ENCODE measurements at regions not wholly inside any gene's neighbourhood (a gene's known extent, or its start where the extent isn't known, plus 50 kb on each side); places are given as distances from the start of the nearest gene placed in this dataset.

- DNase-seq (ENCODE audit: low read depth in 1 of 2, low spot score in 1 of 2), result no peak
Observed at GRCh38 chr16:5837007-5837670, 739.5 kb upstream of the EEF2KMT start.

GRCh38 chr16:5835876-5836275 lies 738.3 kb upstream of the EEF2KMT start:
- no peak for DNase-seq (ENCODE audit: low read depth in 1 of 2, low spot score in 1 of 2)

GRCh38 chr16:5826332-5826731 lies 728.7 kb upstream of the EEF2KMT start:
- DNase-seq (ENCODE audit: low read depth in 1 of 2, low spot score in 1 of 2), result no peak

GRCh38 chr16:5820472-5820871 lies 722.9 kb upstream of the EEF2KMT start:
- no peak for DNase-seq (ENCODE audit: low read depth in 1 of 2, low spot score in 1 of 2)

- no peak for DNase-seq (ENCODE audit: low read depth in 1 of 2, low spot score in 1 of 2)
Observed at GRCh38 chr16:5815570-5816237, 718.1 kb upstream of the EEF2KMT start.

- no peak for DNase-seq (ENCODE audit: low read depth in 1 of 2, low spot score in 1 of 2)
Observed at GRCh38 chr16:5801396-5801795, 703.8 kb upstream of the EEF2KMT start.

GRCh38 chr16:5793556-5793955 lies 696.0 kb upstream of the EEF2KMT start:
- DNase-seq (ENCODE audit: low read depth in 1 of 2, low spot score in 1 of 2), result no peak

GRCh38 chr16:5791011-5791657 lies 693.5 kb upstream of the EEF2KMT start:
- no peak for DNase-seq (ENCODE audit: low read depth in 1 of 2, low spot score in 1 of 2)

- no peak for DNase-seq (ENCODE audit: low read depth in 1 of 2, low spot score in 1 of 2)
Observed at GRCh38 chr16:5790512-5790911, 692.9 kb upstream of the EEF2KMT start.

GRCh38 chr16:5789033-5789432 lies 691.4 kb upstream of the EEF2KMT start:
- DNase-seq (ENCODE audit: low read depth in 1 of 2, low spot score in 1 of 2), result no peak

GRCh38 chr16:5781436-5781835 lies 683.8 kb upstream of the EEF2KMT start:
- no peak for DNase-seq (ENCODE audit: low read depth in 1 of 2, low spot score in 1 of 2)

GRCh38 chr16:5776876-5777275 lies 679.3 kb upstream of the EEF2KMT start:
- no peak for DNase-seq (ENCODE audit: low read depth in 1 of 2, low spot score in 1 of 2)

GRCh38 chr16:5775916-5776315 lies 678.3 kb upstream of the EEF2KMT start:
- no peak for DNase-seq (ENCODE audit: low read depth in 1 of 2, low spot score in 1 of 2)

- no peak for DNase-seq (ENCODE audit: low read depth in 1 of 2, low spot score in 1 of 2)
Observed at GRCh38 chr16:5770118-5770517, 672.5 kb upstream of the EEF2KMT start.

GRCh38 chr16:5769513-5769912 lies 671.9 kb upstream of the EEF2KMT start:
- no peak for DNase-seq (ENCODE audit: low read depth in 1 of 2, low spot score in 1 of 2)

GRCh38 chr16:5768445-5768844 lies 670.9 kb upstream of the EEF2KMT start:
- no peak for DNase-seq (ENCODE audit: low read depth in 1 of 2, low spot score in 1 of 2)

GRCh38 chr16:5763176-5763575 lies 665.6 kb upstream of the EEF2KMT start:
- DNase-seq (ENCODE audit: low read depth in 1 of 2, low spot score in 1 of 2), result no peak

GRCh38 chr16:5762362-5762761 lies 664.8 kb upstream of the EEF2KMT start:
- DNase-seq (ENCODE audit: low read depth in 1 of 2, low spot score in 1 of 2), result no peak

GRCh38 chr16:5761592-5761991 lies 664.0 kb upstream of the EEF2KMT start:
- no peak for DNase-seq (ENCODE audit: low read depth in 1 of 2, low spot score in 1 of 2)

GRCh38 chr16:5758281-5758680 lies 660.7 kb upstream of the EEF2KMT start:
- no peak for DNase-seq (ENCODE audit: low read depth in 1 of 2, low spot score in 1 of 2)

- DNase-seq (ENCODE audit: low read depth in 1 of 2, low spot score in 1 of 2), result no peak
Observed at GRCh38 chr16:5756969-5757368, 659.4 kb upstream of the EEF2KMT start.

GRCh38 chr16:5753381-5753780 lies 655.8 kb upstream of the EEF2KMT start:
- no peak for DNase-seq (ENCODE audit: low read depth in 1 of 2, low spot score in 1 of 2)

GRCh38 chr16:5751216-5751615 lies 653.6 kb upstream of the EEF2KMT start:
- DNase-seq (ENCODE audit: low read depth in 1 of 2, low spot score in 1 of 2), result no peak
